SU-DHL-6 (cell line): ENCODE measurements at regions not wholly inside any gene's neighbourhood (a gene's known extent, or its start where the extent isn't known, plus 50 kb on each side); places are given as distances from the start of the nearest gene placed in this dataset.

Experiments used
- H2AFZ ChIP-seq: fragments of 200-600 bp; sonication (generic); 2 replicates; pipeline ENCODE4 v1.6.1; 2014; ENCODE audit warnings: low read depth, mild to moderate bottlenecking, moderate library complexity, mixed read lengths, antibody characterized with exemption, low read length; ENCODE audit not compliant: severe bottlenecking
- H3F3A ChIP-seq: fragments of 200-600 bp; shearing (Covaris generic); 2 replicates; pipeline ENCODE4 v1.6.0; 2016; ENCODE audit warnings: antibody characterized with exemption, mild to moderate bottlenecking; ENCODE audit not compliant: insufficient read depth
- H3K27ac ChIP-seq: fragments of 200-600 bp; sonication (generic); 2 replicates; pipeline ENCODE4 v1.5.1; 2016; ENCODE audit warnings: low read depth, mild to moderate bottlenecking, low read length, moderate library complexity, mixed read lengths
- H3K27me3 ChIP-seq: fragments of 200-600 bp; sonication (generic), shearing (Covaris generic); 2 replicates; pipeline ENCODE4 v1.6.0; 2014; ENCODE audit warnings: mild to moderate bottlenecking, low read length
- H3K36me3 ChIP-seq: fragments of 200-600 bp; sonication (generic); 2 replicates; pipeline ENCODE4 v1.6.1; 2014; ENCODE audit warnings: mild to moderate bottlenecking, low read length, mixed read lengths
- H3K4me2 ChIP-seq: fragments of 300-600, 200-600 bp; shearing (Covaris generic), sonication (generic); 2 replicates; pipeline ENCODE4 v1.6.0; 2014; ENCODE audit warnings: low read length, low read depth, mild to moderate bottlenecking; ENCODE audit not compliant: poor library complexity, severe bottlenecking
- H3K4me3 ChIP-seq: fragments of 200-600 bp; sonication (generic); 2 replicates; pipeline ENCODE4 v1.5.1; 2014; ENCODE audit warnings: antibody characterized with exemption, low read length, mild to moderate bottlenecking, mixed read lengths; ENCODE audit not compliant: insufficient read depth, poor library complexity, severe bottlenecking
- H3K79me2 ChIP-seq: fragments of 200-600 bp; sonication (generic); 2 replicates; pipeline ENCODE4 v1.6.1; 2014; ENCODE audit warnings: mild to moderate bottlenecking, low read length, moderate library complexity; ENCODE audit not compliant: insufficient read depth
- H3K9ac ChIP-seq: fragments of 200-600 bp; sonication (generic); 2 replicates; pipeline ENCODE4 v1.7.0; 2014; ENCODE audit warnings: mild to moderate bottlenecking, low read length
- H3K9me2 ChIP-seq: fragments of 200-600 bp; sonication (generic); replicated peaks from 2 replicates; pipeline ENCODE4 v1.6.1; 2014; ENCODE audit warnings: low read length; ENCODE audit not compliant: insufficient read depth
- H3K9me3 ChIP-seq: fragments of 200-600 bp; sonication (generic); 2 replicates; pipeline ENCODE4 v1.6.1; 2014; ENCODE audit warnings: low read length, mixed read lengths; ENCODE audit not compliant: insufficient read depth
- H4K20me1 ChIP-seq: fragments of 200-600 bp; sonication (generic); 2 replicates; pipeline ENCODE4 v1.6.1; 2014; ENCODE audit warnings: low read depth, mild to moderate bottlenecking, antibody characterized with exemption, low read length, moderate library complexity, mixed read lengths
- EZH2phosphoT487 ChIP-seq: fragments of 200-600 bp; sonication (generic), shearing (Covaris generic); conservative IDR thresholded peaks from 2 replicates; pipeline ENCODE4 v1.6.1; 2018; ENCODE audit warnings: mild to moderate bottlenecking, antibody characterized with exemption, low read length, moderate library complexity, mixed read lengths
- TF ChIP-seq, protein P1 (sequence below): fragments of 200-600 bp; sonication (generic); IDR thresholded peaks from one replicate; pipeline ENCODE4 v1.5.1; 2017; ENCODE audit warnings: antibody characterized with exemption, mild to moderate bottlenecking, low read length, moderate library complexity; ENCODE audit not compliant: insufficient read depth, poor library complexity, severe bottlenecking

DNA sequence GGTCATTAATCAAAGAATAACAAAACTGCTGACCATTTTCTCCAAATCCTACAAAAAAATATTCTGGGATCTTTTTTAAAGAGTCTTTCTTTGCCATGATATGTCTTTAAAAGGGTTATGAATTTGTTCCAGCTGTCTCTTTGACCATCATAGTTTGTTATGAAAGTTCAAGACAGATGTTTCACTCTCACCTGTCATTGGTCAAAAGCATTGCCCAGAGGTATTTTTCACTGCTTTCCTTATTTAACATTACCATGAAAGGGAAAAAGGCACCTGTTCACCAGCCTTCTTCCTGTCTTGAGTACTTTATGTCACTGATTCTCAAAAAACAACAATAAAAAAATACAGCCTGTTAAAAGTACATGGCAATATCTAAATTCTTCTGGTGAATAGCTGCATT, 643.8 kb downstream of the FAT4 start:
- no peak overlapping the region for H3K27ac ChIP-seq
- no peaks in the 10 kb centered on the region for H4K20me1 ChIP-seq
- H3K79me2 ChIP-seq: no peaks in the 10 kb centered on the region
- no peaks in the 10 kb centered on the region for H3K27me3 ChIP-seq
- H3K4me3 ChIP-seq: no peak overlapping the region
- H3K9ac ChIP-seq: no peak overlapping the region
- H3K9me2 ChIP-seq: no peaks in the 10 kb centered on the region
- no peak for TF ChIP-seq EZH2phosphoT487
- TF ChIP-seq, protein P1, sequence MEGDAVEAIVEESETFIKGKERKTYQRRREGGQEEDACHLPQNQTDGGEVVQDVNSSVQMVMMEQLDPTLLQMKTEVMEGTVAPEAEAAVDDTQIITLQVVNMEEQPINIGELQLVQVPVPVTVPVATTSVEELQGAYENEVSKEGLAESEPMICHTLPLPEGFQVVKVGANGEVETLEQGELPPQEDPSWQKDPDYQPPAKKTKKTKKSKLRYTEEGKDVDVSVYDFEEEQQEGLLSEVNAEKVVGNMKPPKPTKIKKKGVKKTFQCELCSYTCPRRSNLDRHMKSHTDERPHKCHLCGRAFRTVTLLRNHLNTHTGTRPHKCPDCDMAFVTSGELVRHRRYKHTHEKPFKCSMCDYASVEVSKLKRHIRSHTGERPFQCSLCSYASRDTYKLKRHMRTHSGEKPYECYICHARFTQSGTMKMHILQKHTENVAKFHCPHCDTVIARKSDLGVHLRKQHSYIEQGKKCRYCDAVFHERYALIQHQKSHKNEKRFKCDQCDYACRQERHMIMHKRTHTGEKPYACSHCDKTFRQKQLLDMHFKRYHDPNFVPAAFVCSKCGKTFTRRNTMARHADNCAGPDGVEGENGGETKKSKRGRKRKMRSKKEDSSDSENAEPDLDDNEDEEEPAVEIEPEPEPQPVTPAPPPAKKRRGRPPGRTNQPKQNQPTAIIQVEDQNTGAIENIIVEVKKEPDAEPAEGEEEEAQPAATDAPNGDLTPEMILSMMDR: no peak
- no peak overlapping the region for H2AFZ ChIP-seq
- no peaks in the 10 kb centered on the region for H3K36me3 ChIP-seq
- no peaks in the 10 kb centered on the region for H3F3A ChIP-seq
- no peak overlapping the region for H3K4me2 ChIP-seq
- no peaks in the 10 kb centered on the region for H3K9me3 ChIP-seq

DNA sequence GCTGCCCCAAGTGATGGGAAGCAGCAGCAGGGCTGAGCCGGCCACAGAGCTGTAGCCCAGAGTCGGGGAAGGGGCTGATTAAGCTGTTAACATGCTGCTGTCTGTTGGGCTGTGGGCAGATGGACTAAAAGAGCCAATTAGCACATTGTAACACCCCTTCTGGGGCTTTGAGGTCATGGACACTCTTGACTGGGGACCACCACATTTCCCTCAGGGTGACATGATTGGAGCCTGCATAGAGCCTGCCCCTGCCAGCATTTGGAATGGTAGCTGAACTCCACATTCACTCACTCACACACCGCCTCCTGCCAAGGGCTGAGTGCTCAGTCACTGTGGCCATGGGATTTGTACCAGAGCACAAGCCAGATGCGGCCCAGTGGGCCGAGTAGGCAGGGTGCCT, 646.9 kb downstream of the FAT4 start:
- H3K9me3 ChIP-seq: no peaks in the 10 kb centered on the region
- TF ChIP-seq EZH2phosphoT487: no peak
- TF ChIP-seq, protein P1: no peak
- H3K9ac ChIP-seq: no peak overlapping the region
- no peaks in the 10 kb centered on the region for H4K20me1 ChIP-seq
- no peaks in the 10 kb centered on the region for H3K9me2 ChIP-seq
- H3K36me3 ChIP-seq: no peaks in the 10 kb centered on the region
- H3K4me2 ChIP-seq: no peak overlapping the region
- H2AFZ ChIP-seq: no peak overlapping the region
- no peak overlapping the region for H3K27ac ChIP-seq
- H3K4me3 ChIP-seq: no peak overlapping the region
- H3F3A ChIP-seq: no peaks in the 10 kb centered on the region
- no peaks in the 10 kb centered on the region for H3K79me2 ChIP-seq
- H3K27me3 ChIP-seq: no peaks in the 10 kb centered on the region

DNA sequence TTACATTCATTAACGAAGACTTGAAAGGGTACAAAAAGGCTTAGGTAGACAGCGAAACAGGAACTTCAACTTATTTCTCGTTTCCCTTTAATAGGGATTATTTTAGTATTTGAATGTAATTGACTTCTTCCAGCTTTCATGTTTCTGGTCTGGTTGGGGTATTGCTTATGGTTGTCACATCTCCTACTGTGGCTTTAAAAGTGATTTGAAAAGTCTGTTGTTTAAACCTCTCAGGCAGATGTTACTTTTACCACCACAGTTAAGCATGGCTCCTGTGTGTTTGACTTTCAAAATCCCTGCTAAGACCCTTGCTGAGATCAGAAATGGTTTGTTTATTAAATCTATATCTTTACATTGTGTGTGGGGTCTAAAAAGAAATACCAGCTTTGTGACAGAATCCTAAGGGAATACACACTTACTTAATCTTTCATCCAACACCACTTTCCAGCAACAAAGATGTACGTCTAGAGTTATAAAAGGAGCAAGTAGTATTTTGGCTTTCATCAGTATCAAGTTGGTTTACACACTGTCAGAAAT, 661.2 kb downstream of the FAT4 start:
- Histone ChIP-seq H3K4me2 (no peak overlapping the region), H3F3A (no peaks in the 10 kb centered on the region), H3K9ac (no peak overlapping the region), H3K27me3 (no peaks in the 10 kb centered on the region), H3K4me3 (no peak overlapping the region), H3K79me2 (no peaks in the 10 kb centered on the region), H3K9me3 (no peaks in the 10 kb centered on the region), H3K36me3 (no peaks in the 10 kb centered on the region), H3K27ac (no peak overlapping the region), H3K9me2 (no peaks in the 10 kb centered on the region), H2AFZ (no peak overlapping the region), H4K20me1 (no peaks in the 10 kb centered on the region)
- TF ChIP-seq, protein P1: no peak
- no peak for TF ChIP-seq EZH2phosphoT487
